Tibial artery (tissue), 4 donors: ENCODE measurements at regions not wholly inside any gene's neighbourhood (a gene's known extent, or its start where the extent isn't known, plus 50 kb on each side); places are given as distances from the start of the nearest gene placed in this dataset.

ENCODE experiments used
- DNase-seq, 2 donors: peaks; one replicate each; pipeline ENCODE4 v3.0.0-alpha.2; 2019
- H3K27ac ChIP-seq, 2 donors: fragments of 200-600 bp; sonication (generic) in 1 of 2; 1 replicate in 1 of 2; 2 replicates in 1 of 2; pipeline ENCODE4 v1.5.1; 2018 to 2019; ENCODE audit warnings: mild to moderate bottlenecking in 1 of 2
- H3K27me3 ChIP-seq, 2 donors: fragments of 200-600 bp; sonication (generic) in 1 of 2; one replicate each; pipeline versions ENCODE4 v1.5.1 to v1.6.0; 2016 to 2019
- H3K36me3 ChIP-seq, 3 donors: fragments of 200-600 bp; sonication (generic) in 2 of 3; one replicate each; pipeline ENCODE4 v1.5.1; 2016 to 2019; ENCODE audit warnings: mild to moderate bottlenecking in 2 of 3
- H3K4me1 ChIP-seq, 4 donors: fragments of 200-600 bp; sonication (generic) in 2 of 4; 1 replicate in 3 of 4; 2 replicates in 1 of 4; pipeline ENCODE4 v1.5.1; 2016 to 2019
- H3K4me3 ChIP-seq, 2 donors: fragments of 200-600 bp; sonication (generic) in 1 of 2; 1 replicate in 1 of 2; 2 replicates in 1 of 2; pipeline ENCODE4 v1.5.1; 2018 to 2019; ENCODE audit warnings: mild to moderate bottlenecking in 2 of 2
- H3K9me3 ChIP-seq, 3 donors: fragments of 200-600 bp; sonication (generic) in 1 of 3; one replicate each; pipeline ENCODE4 v1.5.1; 2016 to 2019
- CTCF ChIP-seq, 2 experiments: fragments of 200-600 bp in 1 of 2; fragments of 450-650 bp in 1 of 2; IDR thresholded peaks; one replicate each; pipeline ENCODE4 v1.5.1; 2017 to 2019; ENCODE audit warnings: antibody characterized with exemption in 2 of 2, mild to moderate bottlenecking in 1 of 2, moderate library complexity in 1 of 2
- intact Hi-C: fragments of 100-400 bp; cut with DNase I; formaldehyde crosslinking; loops from one replicate; pipeline ENCODE4 v1.15.0; 2023; ENCODE audit warnings: low total_unique reads

GRCh38 chr6:126913651-126914050 lies 204.8 kb upstream of the RSPO3 start:
- Histone ChIP-seq H3K9me3 (no peaks in the 10 kb centered on the region), H3K27ac (no peak overlapping the region), H3K36me3 (no peaks in the 10 kb centered on the region), H3K4me3 (no peak overlapping the region), H3K27me3 (no peaks in the 10 kb centered on the region), H3K4me1 (peaks cover 0 to 16% (median 0%) of the 10 kb centered on the region in 4 donors)
- no peak for DNase-seq
- intact Hi-C loops: no loop called here
- no peak for TF ChIP-seq CTCF (IDR thresholded peaks at IDR 0.05)

GRCh38 chr6:126914172-126914571 lies 204.3 kb upstream of the RSPO3 start:
- H3K4me1 ChIP-seq: peaks cover 0 to 16% (median 0%) of the 10 kb centered on the region in 4 donors
- H3K36me3 ChIP-seq: no peaks in the 10 kb centered on the region
- DNase-seq: no peak
- no peaks in the 10 kb centered on the region for H3K9me3 ChIP-seq
- TF ChIP-seq CTCF (IDR thresholded peaks at IDR 0.05): no peak
- no peak overlapping the region for H3K4me3 ChIP-seq
- intact Hi-C loops: no loop called here
- no peaks in the 10 kb centered on the region for H3K27me3 ChIP-seq
- H3K27ac ChIP-seq: no peak overlapping the region

GRCh38 chr6:126914801-126915200 lies 203.7 kb upstream of the RSPO3 start:
- TF ChIP-seq CTCF (IDR thresholded peaks at IDR 0.05): no peak
- intact Hi-C loops: no loop called here

GRCh38 chr6:126919947-126920346 lies 198.5 kb upstream of the RSPO3 start:
- no peak overlapping the region for H3K4me3 ChIP-seq
- TF ChIP-seq CTCF (IDR thresholded peaks at IDR 0.05): no peak
- DNase-seq: no peak
- no peaks in the 10 kb centered on the region for H3K36me3 ChIP-seq
- H3K27me3 ChIP-seq: no peaks in the 10 kb centered on the region
- no peaks in the 10 kb centered on the region for H3K9me3 ChIP-seq
- no peak overlapping the region for H3K27ac ChIP-seq
- H3K4me1 ChIP-seq: peaks cover 0 to under 1% (median 0%) of the 10 kb centered on the region in 4 donors
- intact Hi-C loops: no loop called here

More at GRCh38 chr6:126914801-126915200, 203.7 kb upstream of the RSPO3 start:
- Histone ChIP-seq H3K4me1 (peaks cover 0 to 16% (median 0%) of the 10 kb centered on the region in 4 donors), H3K9me3 (no peaks in the 10 kb centered on the region), H3K36me3 (no peaks in the 10 kb centered on the region), H3K4me3 (no peak overlapping the region), H3K27ac (no peak overlapping the region), H3K27me3 (no peaks in the 10 kb centered on the region)
- DNase-seq: no peak

- no peak for TF ChIP-seq CTCF (IDR thresholded peaks at IDR 0.05)
- H3K27me3 ChIP-seq: no peaks in the 10 kb centered on the region
- no peaks in the 10 kb centered on the region for H3K4me1 ChIP-seq
- no peak overlapping the region for H3K4me3 ChIP-seq
- H3K27ac ChIP-seq: no peak overlapping the region
- intact Hi-C loops: no loop called here
- H3K9me3 ChIP-seq: no peaks in the 10 kb centered on the region
- H3K36me3 ChIP-seq: no peaks in the 10 kb centered on the region
- no peak for DNase-seq
Measured at GRCh38 chr6:126923807-126924206, 194.7 kb upstream of the RSPO3 start.

- Histone ChIP-seq H3K27me3 (no peaks in the 10 kb centered on the region), H3K36me3 (no peaks in the 10 kb centered on the region), H3K9me3 (no peaks in the 10 kb centered on the region), H3K4me1 (peaks cover 0 to 8% (median 0%) of the 10 kb centered on the region in 4 donors), H3K4me3 (no peak overlapping the region), H3K27ac (no peak overlapping the region)
- intact Hi-C loops: no loop called here
- DNase-seq: no peak
- TF ChIP-seq CTCF (IDR thresholded peaks at IDR 0.05): no peak
Measured at GRCh38 chr6:126926926-126927325, 191.5 kb upstream of the RSPO3 start.
